Mesodermal cell (in vitro differentiated cells): ENCODE measurements at regions not wholly inside any gene's neighbourhood (a gene's known extent, or its start where the extent isn't known, plus 50 kb on each side); places are given as distances from the start of the nearest gene placed in this dataset.

Source experiments
- H3K27ac ChIP-seq: 2 replicates; pipeline ENCODE4 v1.7.0; 2013; ENCODE audit warnings: mild to moderate bottlenecking, low read depth, low read length, moderate library complexity; ENCODE audit not compliant: severe bottlenecking
- H3K36me3 ChIP-seq: 2 replicates; pipeline ENCODE4 v1.7.1; 2013; ENCODE audit warnings: mild to moderate bottlenecking, low read length, moderate library complexity; ENCODE audit not compliant: control insufficient read depth, insufficient read depth
- H3K4me1 ChIP-seq: one replicate; pipeline ENCODE4 v1.7.1; 2013; ENCODE audit warnings: mild to moderate bottlenecking, low read length; ENCODE audit not compliant: insufficient read depth, control insufficient read depth, poor library complexity, severe bottlenecking
- H3K4me3 ChIP-seq: 2 replicates; pipeline ENCODE4 v1.7.0; 2013; ENCODE audit warnings: low read length, control low read depth, mild to moderate bottlenecking; ENCODE audit not compliant: insufficient read depth, poor library complexity, severe bottlenecking; ENCODE audit errors: extremely low read depth
- H3K9me3 ChIP-seq: 2 replicates; pipeline ENCODE4 v1.7.1; 2013; ENCODE audit warnings: mild to moderate bottlenecking, low read length, moderate library complexity; ENCODE audit not compliant: control insufficient read depth
- WGBS, 2 experiments: methylation state at CpG; one replicate each; pipeline ENCODE4 v1.1.5; 2013; ENCODE audit warnings: missing lambda C conversion rate in 2 of 2; ENCODE audit not compliant: insufficient coverage in 2 of 2; 5-methylcytosine and 5-hydroxymethylcytosine counted together

DNA sequence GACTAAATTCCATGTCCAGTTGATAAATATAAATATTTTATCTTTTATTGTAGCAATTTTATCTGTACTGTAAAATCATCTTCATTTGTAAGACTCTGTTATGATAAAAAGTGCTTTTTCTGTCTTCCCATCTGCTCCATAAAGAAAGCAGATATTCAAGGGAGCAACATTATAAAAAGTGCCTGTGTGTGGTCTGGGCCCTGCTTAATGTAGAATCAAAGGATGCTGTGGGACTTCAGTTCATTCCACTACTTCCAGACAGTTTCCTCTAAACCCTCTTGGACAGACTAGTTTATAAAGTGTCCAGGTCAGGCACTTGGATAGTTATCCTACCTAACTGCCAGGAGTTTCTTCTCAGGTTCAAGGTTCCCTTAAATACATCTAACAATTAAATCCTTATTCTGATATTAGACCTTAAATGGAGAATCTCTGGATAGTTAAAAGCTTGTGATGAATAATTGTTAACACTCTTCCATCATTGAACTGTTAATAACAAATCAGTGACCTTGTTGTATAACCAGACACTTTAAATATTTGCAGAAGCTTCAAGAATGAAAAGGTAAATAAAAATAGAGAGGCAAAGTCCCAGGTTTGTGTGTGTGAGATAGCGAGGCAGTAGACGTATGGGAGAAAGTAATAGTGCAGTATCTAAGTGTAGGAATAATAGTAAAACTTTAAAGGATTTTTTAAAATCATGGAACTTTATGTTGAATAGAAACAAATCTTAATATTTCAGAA lies 237.5 kb upstream of the CTSO start:
- 100% methylated on average over 1 of the region's 2 CpGs; no CpG with 5 or more reads in 1 of the 2 experiments for WGBS, 2 experiments
- H3K27ac ChIP-seq = no peak overlapping the region
- no peaks in the 10 kb centered on the region for H3K9me3 ChIP-seq
- no peak overlapping the region for H3K4me3 ChIP-seq
- no peaks in the 10 kb centered on the region for H3K4me1 ChIP-seq
- no peaks in the 10 kb centered on the region for H3K36me3 ChIP-seq

DNA sequence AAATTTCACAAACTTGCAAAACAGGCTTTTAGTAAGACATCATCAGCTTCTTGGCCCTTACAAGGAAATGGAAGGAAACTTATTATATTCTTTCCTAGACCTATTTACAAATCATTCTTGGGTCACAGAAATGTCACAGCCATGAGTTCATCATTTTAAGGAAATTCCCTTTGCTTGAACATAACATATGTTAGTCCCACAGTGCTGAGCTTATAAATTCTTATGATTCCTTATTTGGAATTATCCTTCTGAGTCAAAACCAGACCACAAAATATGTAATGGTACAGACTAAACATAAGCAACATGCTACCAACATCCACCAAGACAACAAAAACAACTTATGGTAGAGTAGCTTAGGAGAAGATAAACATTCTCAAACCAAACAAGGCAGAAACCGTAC lies 236.9 kb upstream of the CTSO start:
- Histone ChIP-seq H3K4me1 (no peaks in the 10 kb centered on the region), H3K4me3 (no peak overlapping the region), H3K36me3 (no peaks in the 10 kb centered on the region), H3K27ac (no peak overlapping the region), H3K9me3 (no peaks in the 10 kb centered on the region)
- WGBS, 2 experiments = no CpG with 5 or more reads among the region's 1 CpG

DNA sequence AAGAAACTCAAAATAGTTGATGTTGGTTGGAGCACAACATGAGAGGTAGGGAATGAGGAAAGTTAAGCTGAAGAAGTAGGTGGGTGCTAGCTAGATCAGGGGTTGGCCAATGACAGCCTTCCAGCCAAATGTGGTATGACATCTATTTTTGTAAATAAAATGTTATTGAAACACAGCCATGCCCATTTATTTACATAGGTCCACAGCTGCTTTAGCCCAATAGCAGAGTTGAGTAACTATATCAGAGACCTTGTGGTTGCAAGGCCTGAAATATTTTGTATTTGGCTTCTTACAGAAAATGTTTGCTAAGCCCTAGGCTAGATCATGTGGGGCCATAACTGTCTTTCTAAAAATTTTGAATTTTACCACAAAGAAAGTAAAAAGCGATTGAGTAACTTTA lies 234.9 kb upstream of the CTSO start:
- Histone ChIP-seq H3K9me3 (no peaks in the 10 kb centered on the region), H3K36me3 (no peaks in the 10 kb centered on the region), H3K4me3 (no peak overlapping the region), H3K4me1 (no peaks in the 10 kb centered on the region), H3K27ac (no peak overlapping the region)
- 89 to 100% methylated on average over 1 of the region's 1 CpG for WGBS, 2 experiments

DNA sequence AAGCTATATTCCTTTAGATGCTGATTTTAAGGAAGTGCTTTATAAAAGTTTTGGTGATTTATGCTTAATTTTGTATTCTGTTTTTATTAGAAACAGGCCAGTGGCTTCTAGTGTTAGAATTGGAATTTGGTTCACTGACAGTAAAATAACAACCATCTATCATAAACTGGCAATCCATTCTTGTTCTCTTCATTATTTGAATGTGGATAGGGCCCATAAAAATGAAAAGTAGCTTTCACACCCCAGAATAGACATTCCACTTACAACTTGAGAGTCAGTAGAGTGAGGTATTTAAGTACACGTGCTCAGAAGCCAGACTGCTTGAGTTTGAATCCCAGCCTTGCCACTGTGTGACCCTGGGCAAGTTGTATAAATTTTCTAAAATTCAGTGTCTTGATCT lies 232.4 kb upstream of the CTSO start:
- Histone ChIP-seq H3K27ac (no peak overlapping the region), H3K36me3 (no peaks in the 10 kb centered on the region), H3K4me3 (no peak overlapping the region), H3K9me3 (no peaks in the 10 kb centered on the region), H3K4me1 (no peaks in the 10 kb centered on the region)
- WGBS, 2 experiments = no CpG with 5 or more reads among the region's 1 CpG

DNA sequence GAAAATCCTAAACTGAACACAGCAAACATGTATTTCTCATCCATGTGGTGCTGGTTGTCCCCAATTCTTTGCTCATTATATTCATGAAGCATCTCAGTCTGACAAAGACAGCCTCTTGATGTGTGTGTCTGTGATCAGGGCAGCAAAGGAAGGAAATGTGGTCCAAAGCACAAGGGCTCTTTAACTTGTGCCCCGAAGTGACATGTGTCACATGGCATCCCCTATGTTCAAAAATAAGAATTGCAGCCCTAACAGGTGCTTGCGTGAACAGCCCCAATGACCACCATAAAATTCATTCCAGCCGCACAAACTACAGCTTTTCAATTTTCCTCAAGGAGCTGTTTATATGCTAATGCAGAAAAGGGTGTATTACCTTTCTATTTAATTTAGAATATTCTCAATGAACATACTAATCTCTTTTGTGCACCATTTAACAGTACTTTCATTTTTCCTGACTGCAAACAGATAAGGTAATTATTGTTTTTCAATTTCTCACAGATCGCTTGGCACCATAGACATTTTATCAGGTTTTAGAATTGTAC lies 231.9 kb upstream of the CTSO start:
- no peak overlapping the region for H3K27ac ChIP-seq
- WGBS, 2 experiments = 88 to 100% methylated on average over 1 to 2 of the region's 4 CpGs

DNA sequence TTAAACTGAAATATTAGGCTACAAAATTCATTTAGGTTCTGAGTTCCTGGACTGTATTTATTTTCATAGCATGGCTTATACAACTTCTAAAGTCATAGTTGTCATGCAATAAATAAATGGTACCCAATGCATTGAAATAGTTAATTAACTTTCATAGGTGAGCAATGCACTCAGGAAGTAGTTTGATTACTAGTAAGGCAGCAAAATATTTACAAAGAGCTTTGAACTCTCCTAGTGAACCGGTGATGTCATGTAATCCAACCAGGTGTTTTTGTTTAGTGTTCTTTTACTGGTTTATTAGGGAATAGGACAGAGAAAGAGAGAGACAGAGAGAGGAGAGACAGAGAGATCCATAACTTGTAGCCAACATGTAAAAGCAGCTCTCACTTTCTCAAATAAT lies 228.6 kb upstream of the CTSO start:
- Histone ChIP-seq H3K9me3 (no peaks in the 10 kb centered on the region), H3K4me1 (no peaks in the 10 kb centered on the region), H3K27ac (no peak overlapping the region), H3K36me3 (no peaks in the 10 kb centered on the region), H3K4me3 (no peak overlapping the region)
- 100% methylated on average over 1 of the region's 1 CpG; no CpG with 5 or more reads in 1 of the 2 experiments for WGBS, 2 experiments

More for the DNA sequence above, 231.9 kb upstream of the CTSO start:
- no peaks in the 10 kb centered on the region for H3K9me3 ChIP-seq
- H3K36me3 ChIP-seq = no peaks in the 10 kb centered on the region
- no peaks in the 10 kb centered on the region for H3K4me1 ChIP-seq
- H3K4me3 ChIP-seq = no peak overlapping the region

DNA sequence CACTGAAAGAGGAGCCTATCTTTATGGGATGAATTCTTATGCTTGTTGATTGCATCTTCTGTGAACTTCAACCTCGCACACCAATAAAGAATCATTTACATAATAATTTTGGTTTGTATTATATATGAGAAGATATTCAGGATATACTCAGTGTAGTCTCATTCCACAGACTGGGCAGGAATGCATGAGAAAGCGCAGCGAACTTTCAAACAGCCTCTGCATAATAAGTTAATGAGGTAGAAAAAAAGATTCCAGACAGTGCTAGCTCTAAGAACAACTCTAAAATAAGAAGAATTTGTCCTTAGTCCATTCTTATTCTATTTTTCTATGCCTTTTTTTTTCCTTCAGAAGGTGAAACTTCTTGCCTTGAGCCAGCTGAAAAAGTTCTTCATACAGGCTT lies 224.3 kb upstream of the CTSO start:
- Histone ChIP-seq H3K4me3 (no peak overlapping the region), H3K36me3 (no peaks in the 10 kb centered on the region), H3K27ac (no peak overlapping the region), H3K4me1 (no peaks in the 10 kb centered on the region), H3K9me3 (no peaks in the 10 kb centered on the region)
- WGBS, 2 experiments = no CpG with 5 or more reads among the region's 3 CpGs

DNA sequence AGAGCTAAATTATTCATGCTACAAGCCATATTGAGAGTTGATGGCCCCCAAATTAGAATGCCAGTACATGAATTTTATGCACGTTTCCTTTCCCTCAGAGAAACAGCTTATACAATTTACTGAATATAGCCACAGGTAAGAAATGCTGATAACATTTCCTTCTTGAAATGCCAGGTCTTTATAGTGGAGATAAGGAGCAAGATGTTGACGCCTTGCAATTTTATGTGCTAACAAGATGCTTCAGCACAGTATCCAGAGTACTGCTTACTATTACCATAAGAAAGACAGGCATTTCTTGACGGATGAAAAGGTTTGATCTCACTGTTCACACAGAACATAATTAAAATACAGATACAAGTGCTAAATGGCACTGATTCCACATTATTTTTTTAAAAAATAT lies 223.2 kb upstream of the CTSO start:
- Histone ChIP-seq H3K36me3 (no peaks in the 10 kb centered on the region), H3K4me1 (no peaks in the 10 kb centered on the region), H3K9me3 (no peaks in the 10 kb centered on the region), H3K4me3 (no peak overlapping the region), H3K27ac (no peak overlapping the region)
- no CpG with 5 or more reads among the region's 3 CpGs for WGBS, 2 experiments

DNA sequence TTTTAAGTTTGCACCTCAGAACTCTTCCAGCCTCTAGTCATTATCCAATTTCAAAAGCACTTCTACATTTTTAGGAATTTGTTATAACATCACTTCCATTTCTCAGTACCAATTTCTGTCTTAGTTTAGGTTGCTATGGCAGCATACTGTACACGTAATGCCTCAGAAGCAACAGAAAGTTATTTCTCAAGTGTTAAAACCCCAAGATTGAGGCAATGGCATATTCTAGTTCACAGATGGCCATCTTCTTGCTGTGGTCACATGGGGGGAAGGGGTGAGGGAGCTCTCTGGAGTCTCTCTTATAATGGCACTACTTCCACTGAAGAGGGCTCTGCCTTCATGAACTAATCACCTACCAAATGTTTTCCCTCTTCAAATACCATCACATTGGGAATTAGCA lies 220.3 kb upstream of the CTSO start:
- Histone ChIP-seq H3K36me3 (no peaks in the 10 kb centered on the region), H3K4me3 (no peak overlapping the region), H3K27ac (no peak overlapping the region), H3K4me1 (peaks cover 5% of the 10 kb centered on the region), H3K9me3 (no peaks in the 10 kb centered on the region)
- 100% methylated on average over 1 of the region's 1 CpG; no CpG with 5 or more reads in 1 of the 2 experiments for WGBS, 2 experiments

DNA sequence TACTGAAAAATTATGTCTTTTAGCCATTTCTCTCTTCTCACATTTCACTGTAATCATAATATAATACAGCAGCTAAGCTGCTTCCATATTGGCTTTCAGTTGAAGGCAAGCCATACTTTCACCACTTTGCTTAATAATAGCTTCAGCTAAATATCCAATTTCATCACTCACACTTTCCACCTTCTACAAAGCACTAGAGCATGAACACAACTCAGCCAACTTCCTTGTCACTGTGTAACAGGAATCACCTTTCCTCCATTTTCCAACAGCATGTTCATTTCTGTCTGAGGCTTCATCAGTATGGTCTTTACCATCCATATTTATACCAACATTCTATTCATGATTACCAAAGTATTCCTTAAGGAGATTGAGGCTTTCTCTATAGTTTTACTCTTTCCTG lies 219.8 kb upstream of the CTSO start:
- H3K27ac ChIP-seq = no peak overlapping the region
- H3K4me3 ChIP-seq = no peak overlapping the region
- peaks cover 5% of the 10 kb centered on the region for H3K4me1 ChIP-seq
- no peaks in the 10 kb centered on the region for H3K36me3 ChIP-seq
- no peaks in the 10 kb centered on the region for H3K9me3 ChIP-seq

DNA sequence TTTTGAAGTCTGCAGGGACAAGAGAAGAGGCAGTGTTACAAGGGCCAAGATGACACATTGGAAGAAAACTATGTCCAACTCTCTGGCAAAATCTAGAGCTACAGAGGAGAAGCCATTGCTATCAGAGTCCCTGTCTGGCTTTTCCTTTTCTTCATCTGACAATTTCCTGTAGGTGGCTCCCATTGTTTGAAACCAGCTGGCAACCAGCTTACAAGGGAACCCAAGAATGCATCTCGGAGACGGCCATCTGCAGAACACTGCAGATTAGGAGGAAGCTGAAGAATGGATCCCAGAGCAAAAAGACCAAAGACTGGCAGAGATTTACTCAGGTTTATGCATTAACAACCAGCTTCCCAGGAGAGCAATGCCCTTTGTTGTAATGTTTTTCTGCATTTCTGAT lies 216.2 kb upstream of the CTSO start:
- H3K36me3 ChIP-seq = no peaks in the 10 kb centered on the region
- peaks cover 5% of the 10 kb centered on the region for H3K4me1 ChIP-seq
- 40 to 67% methylated on average over 2 of the region's 2 CpGs for WGBS, 2 experiments
- no peak overlapping the region for H3K27ac ChIP-seq
- H3K9me3 ChIP-seq = no peaks in the 10 kb centered on the region
- H3K4me3 ChIP-seq = no peak overlapping the region
